NCI-H2196 treated with DMSO at 0.1 percent for 48 hours (cell line): ENCODE measurements at regions not wholly inside any gene's neighbourhood (a gene's known extent, or its start where the extent isn't known, plus 50 kb on each side); places are given as distances from the start of the nearest gene placed in this dataset.
A peak's percentile ranks its signal among the peaks of the same experiment; 100 is the strongest.

ENCODE experiments used
- DNase-seq: peaks from one replicate; lab custom pipeline; 2025; ENCODE audit not compliant: unreplicated experiment; lab: John Stamatoyannopoulos, UW

GRCh38 chr2:212871597-212871996 lies 279.8 kb downstream of the IKZF2 start:
- no peak for DNase-seq

GRCh38 chr2:212864186-212864585 lies 287.2 kb downstream of the IKZF2 start:
- DNase-seq, result no peak

GRCh38 chr2:212863185-212863588 lies 288.2 kb downstream of the IKZF2 start:
- peak; percentile 38 for DNase-seq

GRCh38 chr2:212858496-212858895 lies 292.9 kb downstream of the IKZF2 start:
- no peak for DNase-seq

GRCh38 chr2:212854771-212855170 lies 296.6 kb downstream of the IKZF2 start:
- no peak for DNase-seq

GRCh38 chr2:212854116-212854515 lies 297.3 kb downstream of the IKZF2 start:
- no peak for DNase-seq

GRCh38 chr2:212845941-212846340 lies 305.5 kb downstream of the IKZF2 start:
- no peak for DNase-seq

GRCh38 chr2:212843409-212844199 lies 305.0 kb upstream of the ERBB4 start:
- no peak for DNase-seq

GRCh38 chr2:212842544-212843185 lies 304.1 kb upstream of the ERBB4 start:
- DNase-seq, result no peak

GRCh38 chr2:212841460-212841859 lies 302.9 kb upstream of the ERBB4 start:
- no peak for DNase-seq

- no peak for DNase-seq
Measured at GRCh38 chr2:212832211-212833195, 293.9 kb upstream of the ERBB4 start.

GRCh38 chr2:212831671-212832199 lies 293.1 kb upstream of the ERBB4 start:
- no peak for DNase-seq

GRCh38 chr2:212816267-212816666 lies 277.7 kb upstream of the ERBB4 start:
- DNase-seq, result no peak

GRCh38 chr2:212815453-212815852 lies 276.9 kb upstream of the ERBB4 start:
- DNase-seq, result no peak

GRCh38 chr2:212814941-212815340 lies 276.3 kb upstream of the ERBB4 start:
- DNase-seq, result no peak

GRCh38 chr2:212811921-212812320 lies 273.3 kb upstream of the ERBB4 start:
- DNase-seq, result no peak

- DNase-seq, result no peak
Measured at GRCh38 chr2:212811036-212811805, 272.6 kb upstream of the ERBB4 start.

GRCh38 chr2:212797484-212798205 lies 259.0 kb upstream of the ERBB4 start:
- DNase-seq, result no peak

GRCh38 chr2:212794471-212794870 lies 255.9 kb upstream of the ERBB4 start:
- no peak for DNase-seq

- no peak for DNase-seq
Measured at GRCh38 chr2:212791569-212791968, 253.0 kb upstream of the ERBB4 start.
